ENCODE measurements at regions not wholly inside any gene's neighbourhood (a gene's known extent, or its start where the extent isn't known, plus 50 kb on each side); places are given as distances from the start of the nearest gene placed in this dataset.
A peak's percentile ranks its signal among the peaks of the same experiment; 100 is the strongest.
"Not testable (repeated sequence)": the region's sequence is repeated elsewhere in the genome, so short reads cannot be mapped to it uniquely, and the experiment has no call there.

DNA sequence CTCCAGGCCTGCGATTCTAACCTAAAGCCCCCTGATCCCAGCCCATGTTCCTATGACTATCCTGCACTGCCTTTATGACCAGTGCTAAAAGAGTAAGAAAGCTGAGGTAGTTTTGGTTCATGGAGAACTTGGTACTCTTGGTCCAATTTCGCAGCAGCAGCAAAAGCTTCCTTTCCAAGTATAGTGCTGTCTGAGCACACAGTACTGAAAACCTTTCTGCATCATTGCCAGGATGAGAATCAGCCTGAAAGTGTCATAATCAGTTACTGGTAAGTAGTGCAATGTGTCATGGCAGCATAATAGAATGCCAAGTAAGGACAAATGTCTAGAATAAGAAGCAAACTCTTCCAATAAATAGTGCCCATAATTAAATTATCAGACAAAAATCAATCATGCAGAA lies 889.6 kb upstream of the ADGRL4 start:
- H3K27ac Mint-ChIP-seq (ENCODE audit: unreplicated experiment) = no peak overlapping the region
- TF ChIP-seq, protein P1, sequence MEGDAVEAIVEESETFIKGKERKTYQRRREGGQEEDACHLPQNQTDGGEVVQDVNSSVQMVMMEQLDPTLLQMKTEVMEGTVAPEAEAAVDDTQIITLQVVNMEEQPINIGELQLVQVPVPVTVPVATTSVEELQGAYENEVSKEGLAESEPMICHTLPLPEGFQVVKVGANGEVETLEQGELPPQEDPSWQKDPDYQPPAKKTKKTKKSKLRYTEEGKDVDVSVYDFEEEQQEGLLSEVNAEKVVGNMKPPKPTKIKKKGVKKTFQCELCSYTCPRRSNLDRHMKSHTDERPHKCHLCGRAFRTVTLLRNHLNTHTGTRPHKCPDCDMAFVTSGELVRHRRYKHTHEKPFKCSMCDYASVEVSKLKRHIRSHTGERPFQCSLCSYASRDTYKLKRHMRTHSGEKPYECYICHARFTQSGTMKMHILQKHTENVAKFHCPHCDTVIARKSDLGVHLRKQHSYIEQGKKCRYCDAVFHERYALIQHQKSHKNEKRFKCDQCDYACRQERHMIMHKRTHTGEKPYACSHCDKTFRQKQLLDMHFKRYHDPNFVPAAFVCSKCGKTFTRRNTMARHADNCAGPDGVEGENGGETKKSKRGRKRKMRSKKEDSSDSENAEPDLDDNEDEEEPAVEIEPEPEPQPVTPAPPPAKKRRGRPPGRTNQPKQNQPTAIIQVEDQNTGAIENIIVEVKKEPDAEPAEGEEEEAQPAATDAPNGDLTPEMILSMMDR (IDR thresholded peaks at IDR 0.05; ENCODE audit: unreplicated experiment) = no peak
- H3K9me3 Mint-ChIP-seq (ENCODE audit: low read depth, unreplicated experiment) = peaks cover 14% of the 10 kb centered on the region
- no peaks in the 10 kb centered on the region for H3K27me3 Mint-ChIP-seq (ENCODE audit: unreplicated experiment)
- no peaks in the 10 kb centered on the region for H3K36me3 Mint-ChIP-seq (ENCODE audit: insufficient read depth, unreplicated experiment)
- H3K4me3 Mint-ChIP-seq (ENCODE audit: low read depth, unreplicated experiment) = no peak overlapping the region
- H3K4me1 Mint-ChIP-seq (ENCODE audit: low read depth, unreplicated experiment) = no peaks in the 10 kb centered on the region
- CTCF ChIA-PET = interaction anchor here (0.9 kb wide), 1 partner anchor 12 kb away, joined by 4 read pairs; no protein-coding TSS in a partner anchor
- intact Hi-C loops (cut with micrococcal nuclease; ENCODE audit: unreplicated experiment) = no loop called here
- DNase-seq = no peak
- no TSS peak for BruUV-seq (replicated peaks)

DNA sequence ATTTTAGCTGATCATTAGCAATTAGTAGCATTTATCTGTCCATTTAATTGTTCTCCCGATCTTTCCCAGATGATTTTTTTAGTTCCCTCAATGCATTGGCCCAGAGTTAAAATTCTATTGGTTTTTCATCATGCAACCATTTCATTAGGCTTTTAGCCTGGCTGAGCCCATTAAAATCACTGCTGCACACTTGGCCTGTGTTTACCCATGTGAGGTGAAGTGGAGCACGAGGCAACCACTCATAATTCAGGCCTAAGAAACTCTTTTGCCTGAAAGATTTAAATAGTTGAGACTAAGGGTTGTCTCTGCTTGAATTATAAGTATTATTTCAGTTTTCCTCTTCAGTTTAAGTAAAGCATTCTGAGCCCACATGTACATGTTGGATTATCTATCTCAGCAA lies 889.0 kb upstream of the ADGRL4 start:
- Mint-ChIP-seq H3K4me3 (ENCODE audit: low read depth, unreplicated experiment) (no peak overlapping the region), H3K36me3 (ENCODE audit: insufficient read depth, unreplicated experiment) (no peaks in the 10 kb centered on the region), H3K9me3 (ENCODE audit: low read depth, unreplicated experiment) (peaks cover 14% of the 10 kb centered on the region), H3K27ac (ENCODE audit: unreplicated experiment) (no peak overlapping the region), H3K27me3 (ENCODE audit: unreplicated experiment) (no peaks in the 10 kb centered on the region), H3K4me1 (ENCODE audit: low read depth, unreplicated experiment) (no peaks in the 10 kb centered on the region)
- intact Hi-C loops (cut with micrococcal nuclease; ENCODE audit: unreplicated experiment) = no loop called here
- TF ChIP-seq, protein P1 (IDR thresholded peaks at IDR 0.05; ENCODE audit: unreplicated experiment) = no peak
- CTCF ChIA-PET = interaction anchor here (0.9 kb wide), 1 partner anchor 12 kb away, joined by 4 read pairs; no protein-coding TSS in a partner anchor
- no TSS peak for BruUV-seq (replicated peaks)
- DNase-seq = no peak

DNA sequence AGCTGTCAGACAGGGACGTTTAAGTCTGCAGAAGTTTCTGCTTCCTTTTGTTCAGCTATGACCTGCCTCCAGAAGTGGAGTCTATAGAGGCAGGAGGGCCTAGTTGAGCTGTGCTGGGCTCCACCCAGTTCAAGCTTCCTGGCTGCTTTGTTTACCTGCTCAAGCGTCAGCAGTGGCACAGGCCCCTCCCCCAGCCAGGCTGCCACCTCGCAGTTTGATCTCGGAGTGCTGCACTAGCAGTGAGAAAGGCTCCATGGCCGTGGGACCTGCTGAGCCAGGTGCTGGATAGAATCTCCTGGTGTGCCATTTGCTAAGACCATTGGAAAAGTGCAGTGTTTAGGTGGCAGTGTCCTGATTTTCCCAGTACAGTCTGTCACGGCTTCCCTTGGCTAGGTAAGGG lies 887.6 kb upstream of the ADGRL4 start:
- H3K27ac Mint-ChIP-seq (ENCODE audit: unreplicated experiment); H3K27me3 Mint-ChIP-seq (ENCODE audit: unreplicated experiment); H3K9me3 Mint-ChIP-seq (ENCODE audit: low read depth, unreplicated experiment); H3K4me1 Mint-ChIP-seq (ENCODE audit: low read depth, unreplicated experiment); BruUV-seq (replicated peaks); CTCF ChIA-PET; H3K36me3 Mint-ChIP-seq (ENCODE audit: insufficient read depth, unreplicated experiment); intact Hi-C loops (cut with micrococcal nuclease; ENCODE audit: unreplicated experiment): not testable (repeated sequence)
- DNase-seq = peak; percentile 28
- H3K4me3 Mint-ChIP-seq (ENCODE audit: low read depth, unreplicated experiment) = peak overlapping the region; percentile 46

DNA sequence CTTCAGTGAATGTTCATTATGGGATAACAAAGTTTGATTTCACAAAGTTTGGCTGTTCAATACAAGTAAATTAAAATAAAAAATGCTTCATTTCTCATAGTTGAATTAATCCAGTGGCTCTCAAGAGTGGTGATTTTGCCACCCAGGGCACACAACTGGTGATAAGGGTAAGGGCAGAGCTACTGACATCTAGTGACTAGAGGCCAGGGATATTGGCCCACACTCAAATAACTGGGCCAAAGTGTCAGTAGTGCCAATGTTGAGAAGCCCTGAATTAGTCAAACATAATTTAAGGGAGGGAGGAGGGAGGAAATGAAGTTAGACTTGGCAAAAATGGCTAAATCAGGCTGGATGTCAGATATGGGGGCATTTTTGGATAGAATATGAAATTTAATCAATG lies 880.5 kb upstream of the ADGRL4 start:
- no TSS peak for BruUV-seq (replicated peaks)
- no peaks in the 10 kb centered on the region for H3K36me3 Mint-ChIP-seq (ENCODE audit: insufficient read depth, unreplicated experiment)
- TF ChIP-seq, protein P1 (IDR thresholded peaks at IDR 0.05; ENCODE audit: unreplicated experiment) = no peak
- intact Hi-C loops (cut with micrococcal nuclease; ENCODE audit: unreplicated experiment) = no loop called here
- H3K27me3 Mint-ChIP-seq (ENCODE audit: unreplicated experiment) = no peaks in the 10 kb centered on the region
- no peak for DNase-seq
- H3K9me3 Mint-ChIP-seq (ENCODE audit: low read depth, unreplicated experiment) = peaks cover 6% of the 10 kb centered on the region
- no peak overlapping the region for H3K4me3 Mint-ChIP-seq (ENCODE audit: low read depth, unreplicated experiment)
- no peak overlapping the region for H3K27ac Mint-ChIP-seq (ENCODE audit: unreplicated experiment)
- CTCF ChIA-PET = no interaction called here
- H3K4me1 Mint-ChIP-seq (ENCODE audit: low read depth, unreplicated experiment) = no peaks in the 10 kb centered on the region

DNA sequence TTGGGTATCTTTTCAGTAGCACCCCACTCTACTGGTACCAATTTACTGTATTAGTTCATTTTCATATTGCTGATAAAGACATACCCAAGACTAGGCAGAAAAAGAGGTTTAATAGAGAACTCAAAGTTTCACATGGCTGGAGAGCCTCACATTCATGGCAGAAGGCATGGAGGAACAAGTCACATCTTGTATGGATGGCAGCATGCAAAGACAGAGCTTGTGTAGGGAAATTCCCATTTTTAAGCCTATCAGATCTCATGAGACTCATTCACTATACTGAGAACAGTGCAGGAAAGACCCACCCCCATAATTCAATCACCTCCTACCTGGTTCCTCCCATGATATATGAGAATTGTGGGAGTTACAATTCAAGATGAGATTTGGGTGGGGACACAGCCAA lies 878.6 kb upstream of the ADGRL4 start:
- DNase-seq = no peak
- Mint-ChIP-seq H3K9me3 (ENCODE audit: low read depth, unreplicated experiment) (peaks cover 10% of the 10 kb centered on the region), H3K36me3 (ENCODE audit: insufficient read depth, unreplicated experiment) (no peaks in the 10 kb centered on the region)

More for the DNA sequence above, 878.6 kb upstream of the ADGRL4 start:
- Mint-ChIP-seq H3K4me3 (ENCODE audit: low read depth, unreplicated experiment) (no peak overlapping the region), H3K4me1 (ENCODE audit: low read depth, unreplicated experiment) (no peaks in the 10 kb centered on the region), H3K27me3 (ENCODE audit: unreplicated experiment) (no peaks in the 10 kb centered on the region), H3K27ac (ENCODE audit: unreplicated experiment) (no peak overlapping the region)
- TF ChIP-seq, protein P1 (IDR thresholded peaks at IDR 0.05; ENCODE audit: unreplicated experiment) = no peak
- intact Hi-C loops (cut with micrococcal nuclease; ENCODE audit: unreplicated experiment) = no loop called here
- BruUV-seq (replicated peaks) = no TSS peak
- CTCF ChIA-PET = no interaction called here
